HUDEP-2 (cell line): ENCODE measurements at regions not wholly inside any gene's neighbourhood (a gene's known extent, or its start where the extent isn't known, plus 50 kb on each side); places are given as distances from the start of the nearest gene placed in this dataset.

ENCODE experiments used
- DNase-seq, 76 experiments: peaks; one replicate each; lab custom pipeline; 2025; ENCODE audit not compliant: unreplicated experiment in 76 of 76; lab: John Stamatoyannopoulos, UW

DNA sequence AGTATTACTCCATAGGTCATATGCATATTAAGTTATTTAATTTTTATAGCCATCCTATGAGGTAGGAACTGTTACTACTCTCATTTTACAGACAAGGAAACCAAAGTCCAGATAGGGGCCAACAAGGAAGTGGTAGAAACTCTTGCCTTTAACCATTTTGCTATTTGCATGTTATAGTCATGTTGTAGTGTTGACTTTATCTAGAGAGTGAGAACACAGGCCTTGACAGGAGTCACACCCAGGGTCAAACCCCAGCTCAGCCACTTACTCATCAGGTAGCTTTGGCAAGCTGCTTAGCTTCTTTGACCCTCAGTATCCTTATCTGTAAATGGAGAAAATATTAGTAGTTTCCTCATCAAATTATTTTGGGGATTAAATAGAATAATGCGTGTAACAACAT, 156.2 kb downstream of the CAND1 start:
- no peak for DNase-seq

DNA sequence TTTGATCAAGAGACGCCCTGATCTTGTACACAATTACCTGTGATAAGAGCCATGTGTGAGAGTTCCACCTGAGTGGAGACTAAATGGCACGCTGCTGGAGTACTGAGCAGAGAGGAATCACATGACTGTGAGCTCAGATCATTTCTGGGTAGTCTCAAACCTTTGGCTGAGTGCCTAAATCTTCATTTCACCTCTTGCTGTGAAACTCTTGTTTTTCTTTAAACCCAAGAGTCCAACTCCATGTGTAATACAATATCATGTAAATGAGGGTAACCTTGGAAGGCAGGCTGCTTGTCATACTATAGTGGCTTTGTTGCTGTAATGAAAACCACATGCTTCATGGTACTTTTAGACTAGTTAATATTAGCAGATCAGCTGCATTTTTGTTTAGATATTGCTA, 156.9 kb downstream of the CAND1 start:
- no peak for DNase-seq

DNA sequence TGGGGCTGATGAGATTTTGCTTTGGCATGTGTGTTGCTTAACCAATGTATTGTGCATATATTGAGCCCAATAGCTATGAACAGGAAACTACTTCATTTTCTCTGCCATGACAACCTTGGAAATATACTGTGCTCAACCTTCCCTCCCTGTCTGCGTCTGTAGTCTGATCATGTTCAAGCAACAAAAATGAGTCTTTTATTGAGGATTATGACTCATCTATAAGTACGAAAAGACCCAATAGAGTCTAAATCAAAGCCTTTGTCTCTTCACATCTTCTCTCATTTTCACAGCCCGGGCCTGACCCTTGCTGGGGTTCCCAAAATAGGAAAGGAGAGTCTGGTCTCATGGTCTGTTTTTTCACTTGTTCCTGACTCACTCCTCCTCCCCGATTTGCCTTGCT, 158.2 kb downstream of the CAND1 start:
- DNase-seq, result no peak

DNA sequence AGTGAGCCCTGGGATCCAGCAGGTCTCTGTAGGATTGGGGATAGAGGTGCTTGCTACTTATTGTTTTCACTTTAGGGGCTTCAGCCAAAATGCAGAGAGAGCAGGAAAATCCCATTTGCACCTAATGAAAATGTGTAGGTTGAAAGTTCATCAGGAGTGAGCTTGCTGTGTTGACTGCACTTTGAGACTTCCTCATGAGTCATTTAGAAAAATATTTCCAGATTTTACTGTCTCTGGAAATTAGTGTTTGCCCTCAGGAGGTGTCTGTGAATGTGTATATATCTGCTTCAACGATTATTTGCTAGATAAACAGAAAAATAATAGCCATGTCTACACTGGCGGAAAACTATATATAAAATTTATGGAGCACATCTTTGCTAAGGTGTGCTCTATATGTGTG, 159.3 kb downstream of the CAND1 start:
- no peak for DNase-seq

DNA sequence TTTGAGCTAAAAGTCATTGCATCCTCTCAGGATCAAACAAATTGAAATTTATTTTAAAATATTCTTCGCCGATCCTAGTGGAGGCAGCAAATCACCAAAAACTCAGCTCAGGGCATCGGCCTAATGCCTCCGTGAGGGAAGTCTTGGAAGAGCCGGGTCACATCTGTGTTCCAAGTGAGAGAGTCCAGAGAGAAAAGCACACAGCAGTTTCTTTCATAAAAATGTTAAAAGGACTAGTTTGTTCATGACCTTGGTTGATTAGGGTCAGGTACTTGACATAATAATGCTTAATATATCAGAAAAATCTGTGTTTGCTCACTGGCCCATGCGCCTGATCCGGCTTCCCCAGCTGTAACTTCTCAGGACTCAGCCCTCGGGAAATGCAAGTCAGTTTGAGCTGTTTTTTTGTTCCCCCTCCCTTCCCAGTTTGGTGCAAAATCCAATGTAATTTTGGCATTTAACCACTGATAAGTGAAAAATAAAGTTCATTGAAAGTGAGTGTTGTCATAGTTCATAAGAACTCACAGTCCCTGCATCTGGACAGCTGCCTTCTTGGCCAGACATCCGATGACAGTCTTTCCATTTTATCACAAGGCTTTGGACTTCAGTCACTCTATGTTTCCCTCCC, 161.7 kb downstream of the CAND1 start:
- no peak for DNase-seq

DNA sequence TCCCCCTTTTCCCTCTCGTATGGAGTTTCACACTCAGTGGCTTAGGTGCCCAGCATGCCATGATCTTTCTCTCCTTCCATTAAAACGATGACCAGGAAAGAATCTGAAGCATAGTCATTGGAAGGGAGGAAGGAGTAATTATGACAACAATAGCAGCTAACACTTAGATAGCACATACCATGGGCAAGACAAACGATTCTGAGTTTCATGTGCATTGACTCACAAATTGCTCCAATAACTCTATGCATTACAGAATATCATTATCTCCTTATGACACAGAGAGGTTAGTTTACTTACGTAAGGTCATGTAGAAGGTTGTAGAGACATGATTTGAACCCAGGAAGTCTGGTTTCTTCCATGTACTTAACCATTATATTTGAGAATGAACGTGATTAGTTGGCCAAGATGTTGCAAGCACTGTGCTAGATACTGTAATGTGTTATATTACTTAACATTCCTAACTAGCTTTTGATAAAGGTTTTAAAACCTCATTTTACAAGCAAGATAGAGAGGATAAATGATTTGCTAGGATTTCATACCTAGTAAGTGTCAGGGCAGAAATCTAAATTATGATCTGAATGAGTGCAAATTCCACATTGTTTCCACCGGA, 162.4 kb downstream of the CAND1 start:
- no peak for DNase-seq

DNA sequence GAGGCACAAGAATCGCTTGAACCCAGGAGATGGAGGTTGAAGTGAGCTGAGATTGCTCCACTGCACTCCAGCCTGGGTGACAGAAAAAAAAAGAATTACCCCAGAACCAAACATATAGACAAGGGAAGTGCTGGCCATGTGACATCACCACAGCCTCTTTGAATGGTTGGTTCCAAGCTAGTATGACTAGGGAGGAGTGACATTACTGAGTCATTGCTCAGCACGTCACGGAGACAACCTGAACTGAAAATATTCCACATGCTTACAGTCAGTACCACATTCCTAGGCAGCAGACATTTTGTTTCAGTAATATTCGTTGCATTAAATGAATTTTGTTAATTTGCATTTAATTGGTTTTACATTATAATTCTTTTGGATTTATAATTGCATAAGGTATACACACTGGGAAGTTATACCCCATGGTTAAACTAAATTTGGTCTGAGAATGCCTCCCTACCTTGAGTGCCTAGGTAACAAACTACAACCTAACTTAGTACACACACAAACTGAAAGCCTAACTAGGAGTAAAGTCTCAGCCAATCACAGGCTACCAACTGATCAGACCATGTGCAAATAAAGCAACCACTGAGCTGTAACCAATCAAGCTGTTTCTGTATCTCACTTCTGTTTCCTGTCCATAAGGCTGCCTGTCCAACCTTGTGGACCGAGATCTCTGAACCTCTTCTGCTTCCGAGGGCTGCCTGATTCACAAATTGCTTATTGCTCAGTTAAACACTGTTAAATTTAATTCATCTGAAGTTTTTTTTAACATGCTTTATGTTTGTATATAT, 164.4 kb downstream of the CAND1 start:
- DNase-seq, result no peak

DNA sequence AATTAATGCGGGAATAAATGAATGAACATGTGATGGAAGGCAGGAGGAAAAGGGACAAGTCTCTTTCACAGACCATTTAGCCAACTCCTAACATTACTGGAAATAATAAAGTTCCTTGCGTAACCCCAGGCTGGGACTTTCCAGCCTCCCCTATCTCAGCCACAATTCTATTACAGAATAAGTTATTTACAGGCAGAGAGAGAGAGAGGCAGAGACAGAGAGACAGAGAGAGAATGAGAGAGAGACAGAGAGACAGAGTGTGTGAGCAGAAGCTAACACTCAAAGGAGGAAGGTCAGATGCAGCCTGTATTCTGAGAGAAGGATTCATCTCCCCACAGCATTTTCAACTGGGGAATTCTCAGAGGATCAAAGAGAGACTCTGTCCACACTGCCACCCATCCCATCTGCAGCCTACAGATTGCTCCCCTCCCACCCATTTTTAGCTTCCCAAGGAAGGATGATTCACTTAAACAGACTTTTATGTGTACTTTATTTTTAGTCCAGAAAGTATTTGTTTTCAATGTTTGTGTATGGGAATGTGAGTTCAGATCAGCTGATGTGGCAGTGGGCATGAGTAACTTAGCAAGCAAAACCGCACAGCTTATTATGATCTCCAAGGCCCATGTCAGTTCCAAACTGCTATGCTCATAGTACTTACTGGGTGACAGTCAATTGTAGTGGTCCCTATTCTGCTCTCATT, 165.7 kb downstream of the CAND1 start:
- no peak for DNase-seq

DNA sequence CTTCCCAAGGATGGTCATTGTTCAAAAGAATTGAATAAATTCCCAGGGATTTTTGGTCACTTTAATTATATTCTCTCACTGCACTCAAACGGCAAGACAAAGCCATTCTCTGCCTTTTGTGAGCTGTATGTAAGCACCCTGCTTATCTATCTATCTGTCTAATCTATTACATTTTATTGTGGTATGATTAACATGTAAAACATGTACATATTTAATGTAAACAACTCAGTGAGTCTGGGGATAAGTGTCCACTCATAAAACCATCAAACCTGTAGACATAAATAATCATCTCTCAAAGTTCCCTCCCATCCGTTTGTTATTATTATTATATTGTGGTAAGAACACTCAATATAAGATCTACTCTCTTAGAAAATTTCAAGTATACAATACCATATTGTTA, 167.1 kb downstream of the CAND1 start:
- DNase-seq, result no peak

DNA sequence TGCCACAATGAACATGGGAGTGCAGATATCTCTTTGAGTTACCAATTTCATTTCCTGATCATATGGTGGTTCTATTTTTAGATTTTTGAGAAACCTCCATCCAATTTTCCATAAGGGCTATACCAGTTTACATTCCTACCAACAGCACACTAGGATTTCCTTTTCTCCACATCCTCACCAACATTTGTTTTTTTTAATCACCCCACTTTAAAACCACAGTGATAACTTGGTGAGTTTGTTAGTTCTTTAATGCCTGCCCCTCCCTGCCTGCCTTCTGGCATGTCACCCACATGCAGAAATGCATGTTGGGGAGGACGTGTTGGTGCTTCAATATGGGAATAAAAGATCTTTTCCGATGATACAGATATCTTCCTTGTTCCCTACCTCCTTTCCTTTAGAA, 167.9 kb downstream of the CAND1 start:
- DNase-seq, result no peak

DNA sequence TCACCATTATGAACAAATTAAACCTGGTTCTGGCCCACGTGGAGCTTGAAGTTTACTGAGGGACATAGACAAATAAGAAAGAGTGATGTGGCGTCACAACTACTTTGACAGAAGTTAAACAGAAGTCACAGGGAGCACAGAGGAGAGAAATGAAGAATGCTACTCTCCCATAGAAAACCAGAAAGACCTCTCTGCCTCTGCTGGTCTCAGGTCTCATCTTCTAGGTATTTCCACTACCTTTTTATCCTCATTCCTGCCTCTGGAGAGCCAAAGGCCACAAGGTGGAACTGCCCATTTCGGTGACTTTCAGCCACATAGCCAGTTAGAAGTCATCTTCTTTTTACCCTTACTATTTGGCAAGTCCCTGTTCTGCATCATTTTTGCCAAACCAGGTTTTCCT, 170.5 kb downstream of the CAND1 start:
- no peak for DNase-seq

DNA sequence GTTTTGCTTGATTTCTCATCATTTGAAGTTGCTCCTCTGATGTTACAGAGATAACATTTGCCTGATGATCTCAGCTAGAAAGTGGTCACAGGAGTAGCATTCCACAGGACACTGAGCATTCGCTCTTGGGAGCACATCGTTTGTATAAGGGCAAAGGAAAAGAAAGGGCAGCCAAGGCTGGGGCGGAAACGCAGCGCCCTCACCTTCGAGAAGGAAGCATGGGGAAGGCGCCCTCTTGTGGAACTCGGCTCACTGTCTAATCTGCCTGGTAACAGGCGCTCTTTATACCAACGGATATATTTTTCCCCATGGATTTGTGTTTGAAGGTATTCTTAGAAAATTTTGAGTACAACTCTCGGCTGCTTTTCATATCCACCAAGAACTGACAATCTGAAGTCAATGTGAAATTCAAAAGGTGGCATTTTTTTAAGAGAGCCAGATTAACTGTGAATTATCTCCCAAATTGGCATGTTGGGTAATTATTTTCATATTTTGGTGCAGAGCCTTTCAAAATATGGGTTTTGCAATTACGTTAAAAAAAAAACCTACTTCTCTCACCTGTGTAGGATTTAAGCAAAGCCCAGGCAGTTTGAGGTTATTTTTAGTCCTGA, 172.7 kb downstream of the CAND1 start:
- peak in 51 of 76 experiments; percentile 2 to 63 (median 33) for DNase-seq

DNA sequence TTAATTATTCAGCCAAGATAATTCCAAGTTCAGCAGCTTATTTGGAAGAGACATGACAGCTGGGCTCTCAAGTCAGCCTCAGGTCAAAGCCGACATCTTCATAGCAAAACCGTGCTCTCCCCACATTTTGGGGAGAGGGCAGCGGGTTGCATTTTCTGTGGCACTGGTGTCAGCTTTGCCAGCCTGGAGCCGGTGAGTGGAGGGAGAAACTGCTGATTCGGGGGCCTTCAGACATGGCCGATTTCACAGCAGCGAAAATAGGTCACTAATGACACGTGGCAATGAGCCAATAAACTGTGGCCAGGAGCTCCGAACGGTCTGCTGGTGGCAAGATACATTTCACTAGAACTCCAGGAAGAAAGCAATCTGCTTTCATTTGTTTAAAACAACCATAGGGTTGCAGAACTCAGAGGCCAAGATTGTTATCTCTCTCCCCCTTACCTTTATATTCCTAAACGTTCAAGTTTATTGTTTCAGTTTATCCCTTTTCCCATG, 173.2 kb downstream of the CAND1 start:
- peak in 1 of 76 experiments; percentile 15 for DNase-seq

DNA sequence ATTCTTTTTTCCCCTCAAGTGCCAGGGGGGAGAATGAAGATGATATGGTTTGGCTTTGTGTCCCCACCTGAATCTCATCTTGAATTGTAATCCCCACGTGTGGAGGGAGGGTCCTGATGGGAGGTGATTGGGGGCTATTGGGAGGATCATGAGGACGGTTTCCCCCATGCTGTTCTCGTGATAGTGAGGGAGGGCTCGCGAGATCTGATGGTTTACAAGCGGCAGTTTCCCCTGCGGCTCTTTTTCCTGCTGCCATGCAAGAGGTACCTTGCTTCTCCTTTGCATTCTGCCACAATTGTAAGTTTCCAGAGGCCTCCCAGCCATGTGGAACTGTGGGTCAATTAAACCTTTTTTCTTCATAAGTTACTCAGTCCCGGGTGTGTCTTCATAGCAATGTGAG, 173.7 kb downstream of the CAND1 start:
- no peak for DNase-seq

DNA sequence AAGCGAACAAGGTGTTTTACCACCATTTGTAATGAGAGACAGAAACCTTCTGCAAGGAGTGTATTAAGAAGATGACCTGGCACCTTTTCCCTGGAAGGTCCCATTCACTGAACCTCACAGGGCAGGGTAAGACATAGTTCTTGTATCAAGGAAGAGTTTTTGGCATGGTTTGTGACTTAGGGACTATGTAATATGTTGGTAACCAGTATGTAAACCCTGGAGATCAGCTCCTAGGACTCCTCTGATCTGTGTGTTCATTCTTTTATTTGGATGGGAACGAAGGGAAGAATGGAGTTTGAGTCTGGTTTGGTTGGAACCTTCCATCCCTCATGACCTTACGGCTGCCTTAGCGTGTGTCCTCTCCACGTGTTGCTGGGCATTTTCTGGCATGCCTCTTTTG, 175.4 kb downstream of the CAND1 start:
- DNase-seq, result no peak

DNA sequence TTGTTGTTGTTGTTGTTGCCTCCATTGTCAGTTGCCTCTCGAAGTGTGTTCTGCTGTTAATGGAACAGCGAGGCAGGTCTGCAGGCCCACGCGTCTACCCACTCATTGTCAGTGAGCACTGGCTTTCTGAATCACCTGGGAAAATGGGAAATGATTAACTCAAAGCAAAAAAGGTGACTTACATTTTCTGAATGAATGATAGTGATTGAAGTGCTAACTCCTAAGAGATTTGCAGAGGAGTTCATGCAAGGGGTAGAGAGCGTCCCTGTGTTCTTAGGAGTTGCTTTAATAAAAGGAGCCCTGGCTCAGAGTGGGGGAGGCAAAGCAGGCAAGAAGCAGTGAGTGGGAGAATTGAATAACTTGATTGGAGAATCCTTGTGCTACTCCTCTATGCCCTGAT, 177.6 kb downstream of the CAND1 start:
- no peak for DNase-seq

DNA sequence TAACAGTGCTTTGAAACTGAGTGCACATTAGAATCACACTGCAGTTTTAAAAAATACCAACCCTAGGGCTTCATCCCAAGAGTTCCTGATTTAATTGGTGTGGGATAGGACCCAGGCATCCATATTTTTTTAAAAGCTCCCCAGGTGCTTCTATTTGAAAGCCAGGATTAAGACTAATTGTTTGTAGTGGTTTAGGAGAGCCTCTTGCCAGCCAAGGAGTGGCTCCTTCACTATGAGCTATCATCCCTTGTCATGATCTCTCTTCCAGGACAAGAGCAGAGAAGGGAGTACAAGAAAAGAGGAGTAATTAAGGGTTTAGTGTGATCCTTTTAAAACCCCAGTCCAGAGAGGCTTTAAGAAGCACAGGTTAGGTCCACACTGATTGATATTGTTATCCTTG, 178.0 kb downstream of the CAND1 start:
- DNase-seq, result no peak

DNA sequence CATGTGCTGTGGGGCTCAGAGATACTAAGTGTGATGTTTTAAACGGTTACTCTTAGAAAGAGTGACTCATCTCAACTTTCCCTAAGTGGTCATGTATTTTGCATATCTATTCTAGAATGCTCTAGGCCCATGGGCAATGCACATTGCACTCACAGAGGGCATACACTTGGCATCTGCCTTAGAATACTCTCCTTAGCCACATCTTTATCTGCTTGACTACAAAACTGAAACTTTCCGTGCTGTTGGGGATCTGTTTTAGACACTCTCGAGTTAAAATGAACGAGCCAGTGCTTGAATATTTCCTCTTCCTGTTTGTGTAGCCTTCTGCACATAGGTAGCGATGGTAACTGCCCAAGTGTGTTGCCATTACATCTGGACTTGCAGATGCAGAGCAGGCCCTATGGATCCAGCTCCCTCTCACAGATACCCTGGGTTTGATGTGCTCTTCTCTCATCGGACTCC, 180.5 kb downstream of the CAND1 start:
- DNase-seq, result peak in 5 of 76 experiments; percentile 3 to 36 (median 12)

DNA sequence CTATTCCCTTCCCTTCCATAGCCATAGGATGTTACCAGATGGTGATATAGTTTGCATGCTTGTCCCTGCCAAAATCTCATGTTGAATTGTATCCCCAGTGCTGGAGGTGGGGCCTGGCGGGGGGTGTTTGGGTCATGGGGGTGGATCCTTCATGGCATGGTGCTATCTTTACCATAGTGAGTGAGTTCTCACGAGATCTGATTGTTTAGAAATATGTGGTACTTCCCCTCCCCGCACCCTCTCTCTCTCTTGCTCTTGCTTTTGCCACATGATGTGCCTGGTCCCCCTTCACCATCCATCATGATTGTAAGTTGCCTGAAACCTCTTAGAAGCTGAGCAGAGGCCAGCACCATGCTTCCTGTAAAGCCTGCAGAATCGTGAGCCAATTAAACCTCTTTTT, 181.3 kb downstream of the CAND1 start:
- no peak for DNase-seq

DNA sequence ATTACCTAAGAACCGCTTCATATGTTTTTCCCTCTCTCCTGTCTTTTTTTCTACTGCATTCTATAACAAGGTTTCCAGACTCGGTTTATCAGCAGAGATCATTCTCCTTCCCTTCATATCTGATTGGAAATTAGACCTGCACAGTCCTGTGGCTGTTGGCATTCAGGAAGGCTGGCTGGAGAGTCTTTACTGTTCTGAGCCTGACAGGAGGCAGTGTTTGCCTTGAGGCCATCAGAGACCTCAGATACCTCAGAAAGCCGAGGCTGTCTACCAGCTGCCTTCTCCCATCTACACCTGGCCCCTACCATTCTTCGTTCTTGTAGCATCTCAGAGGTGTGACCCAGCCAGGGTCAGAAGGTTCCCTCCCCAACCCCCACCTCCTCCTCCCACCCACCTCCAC, 182.0 kb downstream of the CAND1 start:
- no peak for DNase-seq
